GM23338 (cell line): ENCODE measurements at regions not wholly inside any gene's neighbourhood (a gene's known extent, or its start where the extent isn't known, plus 50 kb on each side); places are given as distances from the start of the nearest gene placed in this dataset.
A peak's percentile ranks its signal among the peaks of the same experiment; 100 is the strongest.

Experiments
- ATAC-seq: fragments of 200-7000 bp; cut with Tn5 transposase; 3 replicates; pipeline ENCODE4 v1.9.1; 2020
- DNase-seq: peaks from one replicate; pipeline ENCODE4 v3.0.0-alpha.2; 2015; ENCODE audit warnings: low spot score
- H2AFZ ChIP-seq: fragments of 200-600 bp; sonication (generic); 2 replicates; pipeline ENCODE4 v1.8.0; 2016; ENCODE audit warnings: antibody characterized with exemption, mild to moderate bottlenecking, moderate library complexity
- H3F3A ChIP-seq: fragments of 200-600 bp; sonication (generic); replicated peaks from 2 replicates; pipeline ENCODE4 v1.8.0; 2017; ENCODE audit warnings: antibody characterized with exemption, mixed run types, low read depth
- H3K27ac ChIP-seq: fragments of 200-600 bp; sonication (generic); 2 replicates; pipeline ENCODE4 v1.6.1; 2016; ENCODE audit warnings: low read depth
- H3K27me3 ChIP-seq: fragments of 200-600 bp; sonication (generic); 2 replicates; pipeline ENCODE4 v1.8.0; 2016; ENCODE audit warnings: mild to moderate bottlenecking, mixed run types, moderate library complexity; ENCODE audit not compliant: insufficient read depth
- H3K36me3 ChIP-seq: fragments of 200-600 bp; sonication (generic); 2 replicates; pipeline ENCODE4 v1.8.0; 2016; ENCODE audit warnings: mild to moderate bottlenecking; ENCODE audit not compliant: insufficient read depth
- H3K4me1 ChIP-seq: fragments of 200-600 bp; sonication (generic); 2 replicates; pipeline ENCODE4 v1.8.0; 2016; ENCODE audit warnings: mild to moderate bottlenecking, moderate library complexity; ENCODE audit not compliant: insufficient read depth
- H3K4me2 ChIP-seq: fragments of 200-600 bp; sonication (generic); 2 replicates; pipeline ENCODE4 v1.7.1; 2017; ENCODE audit warnings: mixed run types
- H3K4me3 ChIP-seq: fragments of 200-600 bp; sonication (generic); 2 replicates; pipeline ENCODE4 v1.6.1; 2016; ENCODE audit warnings: mixed run types
- H3K79me2 ChIP-seq: fragments of 200-600 bp; sonication (generic); replicated peaks from 2 replicates; pipeline ENCODE4 v1.8.0; 2017; ENCODE audit warnings: mild to moderate bottlenecking; ENCODE audit not compliant: insufficient read depth
- H3K9me2 ChIP-seq: fragments of 200-600 bp; sonication (generic); 2 replicates; pipeline ENCODE4 v1.8.0; 2017; ENCODE audit not compliant: insufficient read depth
- H4K20me1 ChIP-seq: fragments of 200-600 bp; sonication (generic); replicated peaks from 2 replicates; pipeline ENCODE4 v1.8.0; 2017; ENCODE audit warnings: mild to moderate bottlenecking; ENCODE audit not compliant: insufficient read depth
- H3K27ac Mint-ChIP-seq: 2 replicates; pipeline ENCODE4 v1.8.0; 2020; ENCODE audit warnings: inconsistent platforms, mild to moderate bottlenecking, moderate library complexity, mixed read lengths
- H3K27me3 Mint-ChIP-seq: 3 replicates; pipeline ENCODE4 v1.8.0; 2022; ENCODE audit warnings: low read depth, mild to moderate bottlenecking, moderate library complexity, mixed read lengths, inconsistent platforms; ENCODE audit not compliant: insufficient read depth, poor library complexity
- H3K36me3 Mint-ChIP-seq: 3 replicates; pipeline ENCODE4 v1.8.0; 2021; ENCODE audit warnings: low read depth, mild to moderate bottlenecking, inconsistent platforms, moderate library complexity, mixed read lengths
- H3K4me1 Mint-ChIP-seq: 3 replicates; pipeline ENCODE4 v1.8.0; 2020; ENCODE audit warnings: mild to moderate bottlenecking, inconsistent platforms, mixed read lengths
- H3K4me3 Mint-ChIP-seq: 3 replicates; pipeline ENCODE4 v1.8.0; 2021; ENCODE audit warnings: moderate library complexity, mild to moderate bottlenecking, inconsistent platforms, mixed read lengths
- H3K9me3 Mint-ChIP-seq: 3 replicates; pipeline ENCODE4 v1.8.0; 2020; ENCODE audit warnings: moderate library complexity, mild to moderate bottlenecking, inconsistent platforms, mixed read lengths
- ZNF331 ChIP-seq: fragments of 250-450 bp; sonication (Bioruptor Pico); IDR thresholded peaks from 2 replicates; pipeline ENCODE4 v1.5.0; 2020; ENCODE audit warnings: low read depth, mild to moderate bottlenecking, moderate library complexity
- TF ChIP-seq, protein P1 (sequence below): fragments of 250-450 bp; sonication (Bioruptor Pico); IDR thresholded peaks from 2 replicates; pipeline ENCODE4 v1.5.0; 2020; ENCODE audit warnings: mild to moderate bottlenecking, moderate library complexity
- TF ChIP-seq, protein P2 (sequence below), 2 experiments: fragments of 200-600 bp in 1 of 2; sonication (generic) in 1 of 2; conservative IDR thresholded peaks; 2 replicates each; pipeline versions ENCODE4 v1.5.1 to v1.6.1; 2016 to 2017; ENCODE audit warnings: antibody characterized with exemption in 2 of 2, low read depth in 2 of 2, mild to moderate bottlenecking in 2 of 2, moderate library complexity in 1 of 2

DNA sequence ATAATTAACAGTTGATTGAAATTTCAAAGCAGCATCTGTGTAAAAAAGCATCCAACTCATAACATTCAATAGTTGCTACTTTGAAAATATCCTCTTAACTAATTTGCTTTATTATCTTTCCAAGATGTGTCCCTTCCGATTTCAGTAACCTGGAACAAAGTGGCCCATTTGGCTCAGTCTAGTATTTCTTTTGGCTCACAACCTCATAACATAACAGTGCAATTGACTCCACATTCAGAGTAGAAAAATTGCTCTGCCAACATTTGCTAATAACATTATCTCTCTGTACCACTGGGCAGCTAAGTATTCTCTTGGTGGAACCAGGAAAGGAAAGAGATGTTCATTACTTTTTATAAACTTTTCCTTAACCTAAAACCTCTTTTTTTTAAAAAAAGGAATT, 571.1 kb upstream of the ARGLU1 start (continued):
- TF ChIP-seq, protein P1, sequence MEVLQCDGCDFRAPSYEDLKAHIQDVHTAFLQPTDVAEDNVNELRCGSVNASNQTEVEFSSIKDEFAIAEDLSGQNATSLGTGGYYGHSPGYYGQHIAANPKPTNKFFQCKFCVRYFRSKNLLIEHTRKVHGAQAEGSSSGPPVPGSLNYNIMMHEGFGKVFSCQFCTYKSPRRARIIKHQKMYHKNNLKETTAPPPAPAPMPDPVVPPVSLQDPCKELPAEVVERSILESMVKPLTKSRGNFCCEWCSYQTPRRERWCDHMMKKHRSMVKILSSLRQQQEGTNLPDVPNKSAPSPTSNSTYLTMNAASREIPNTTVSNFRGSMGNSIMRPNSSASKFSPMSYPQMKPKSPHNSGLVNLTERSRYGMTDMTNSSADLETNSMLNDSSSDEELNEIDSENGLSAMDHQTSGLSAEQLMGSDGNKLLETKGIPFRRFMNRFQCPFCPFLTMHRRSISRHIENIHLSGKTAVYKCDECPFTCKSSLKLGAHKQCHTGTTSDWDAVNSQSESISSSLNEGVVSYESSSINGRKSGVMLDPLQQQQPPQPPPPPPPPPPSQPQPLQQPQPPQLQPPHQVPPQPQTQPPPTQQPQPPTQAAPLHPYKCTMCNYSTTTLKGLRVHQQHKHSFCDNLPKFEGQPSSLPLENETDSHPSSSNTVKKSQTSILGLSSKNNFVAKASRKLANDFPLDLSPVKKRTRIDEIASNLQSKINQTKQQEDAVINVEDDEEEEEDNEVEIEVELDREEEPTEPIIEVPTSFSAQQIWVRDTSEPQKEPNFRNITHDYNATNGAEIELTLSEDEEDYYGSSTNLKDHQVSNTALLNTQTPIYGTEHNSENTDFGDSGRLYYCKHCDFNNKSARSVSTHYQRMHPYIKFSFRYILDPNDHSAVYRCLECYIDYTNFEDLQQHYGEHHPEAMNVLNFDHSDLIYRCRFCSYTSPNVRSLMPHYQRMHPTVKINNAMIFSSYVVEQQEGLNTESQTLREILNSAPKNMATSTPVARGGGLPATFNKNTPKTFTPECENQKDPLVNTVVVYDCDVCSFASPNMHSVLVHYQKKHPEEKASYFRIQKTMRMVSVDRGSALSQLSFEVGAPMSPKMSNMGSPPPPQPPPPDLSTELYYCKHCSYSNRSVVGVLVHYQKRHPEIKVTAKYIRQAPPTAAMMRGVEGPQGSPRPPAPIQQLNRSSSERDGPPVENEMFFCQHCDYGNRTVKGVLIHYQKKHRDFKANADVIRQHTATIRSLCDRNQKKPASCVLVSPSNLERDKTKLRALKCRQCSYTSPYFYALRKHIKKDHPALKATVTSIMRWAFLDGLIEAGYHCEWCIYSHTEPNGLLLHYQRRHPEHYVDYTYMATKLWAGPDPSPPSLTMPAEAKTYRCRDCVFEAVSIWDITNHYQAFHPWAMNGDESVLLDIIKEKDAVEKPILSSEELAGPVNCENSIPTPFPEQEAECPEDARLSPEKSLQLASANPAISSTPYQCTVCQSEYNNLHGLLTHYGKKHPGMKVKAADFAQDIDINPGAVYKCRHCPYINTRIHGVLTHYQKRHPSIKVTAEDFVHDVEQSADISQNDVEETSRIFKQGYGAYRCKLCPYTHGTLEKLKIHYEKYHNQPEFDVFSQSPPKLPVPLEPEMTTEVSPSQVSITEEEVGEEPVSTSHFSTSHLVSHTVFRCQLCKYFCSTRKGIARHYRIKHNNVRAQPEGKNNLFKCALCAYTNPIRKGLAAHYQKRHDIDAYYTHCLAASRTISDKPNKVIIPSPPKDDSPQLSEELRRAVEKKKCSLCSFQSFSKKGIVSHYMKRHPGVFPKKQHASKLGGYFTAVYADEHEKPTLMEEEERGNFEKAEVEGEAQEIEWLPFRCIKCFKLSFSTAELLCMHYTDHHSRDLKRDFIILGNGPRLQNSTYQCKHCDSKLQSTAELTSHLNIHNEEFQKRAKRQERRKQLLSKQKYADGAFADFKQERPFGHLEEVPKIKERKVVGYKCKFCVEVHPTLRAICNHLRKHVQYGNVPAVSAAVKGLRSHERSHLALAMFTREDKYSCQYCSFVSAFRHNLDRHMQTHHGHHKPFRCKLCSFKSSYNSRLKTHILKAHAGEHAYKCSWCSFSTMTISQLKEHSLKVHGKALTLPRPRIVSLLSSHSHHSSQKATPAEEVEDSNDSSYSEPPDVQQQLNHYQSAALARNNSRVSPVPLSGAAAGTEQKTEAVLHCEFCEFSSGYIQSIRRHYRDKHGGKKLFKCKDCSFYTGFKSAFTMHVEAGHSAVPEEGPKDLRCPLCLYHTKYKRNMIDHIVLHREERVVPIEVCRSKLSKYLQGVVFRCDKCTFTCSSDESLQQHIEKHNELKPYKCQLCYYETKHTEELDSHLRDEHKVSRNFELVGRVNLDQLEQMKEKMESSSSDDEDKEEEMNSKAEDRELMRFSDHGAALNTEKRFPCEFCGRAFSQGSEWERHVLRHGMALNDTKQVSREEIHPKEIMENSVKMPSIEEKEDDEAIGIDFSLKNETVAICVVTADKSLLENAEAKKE (CRISPR knock-in tag): no peak

DNA sequence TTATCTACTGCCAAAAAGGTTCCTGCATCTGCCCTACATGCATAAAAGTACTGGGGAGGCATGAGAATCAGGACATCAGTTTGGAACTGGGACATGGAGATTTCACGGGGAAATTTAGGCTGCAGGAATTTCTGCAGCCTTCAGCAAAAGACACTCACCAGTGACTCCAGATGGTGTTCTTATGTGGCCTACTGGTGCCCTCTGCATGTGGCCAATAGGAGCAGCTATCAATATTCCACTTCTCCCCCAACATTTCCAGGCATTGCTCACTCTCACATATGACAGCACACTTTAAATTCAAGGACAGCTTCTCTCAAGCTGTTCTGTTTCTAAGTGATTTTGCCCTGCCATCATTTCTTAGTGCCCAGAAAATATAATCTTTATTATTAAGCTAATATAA, 570.5 kb upstream of the ARGLU1 start:
- H3K36me3 ChIP-seq: no peaks in the 10 kb centered on the region
- H3K4me2 ChIP-seq: no peak overlapping the region
- DNase-seq: peak; percentile 25
- no peaks in the 10 kb centered on the region for H4K20me1 ChIP-seq
- H3K4me1 Mint-ChIP-seq: peaks cover 4% of the 10 kb centered on the region; the same call in 2 of the 3 replicates
- H3K79me2 ChIP-seq: no peaks in the 10 kb centered on the region
- H3K4me1 ChIP-seq: no peaks in the 10 kb centered on the region
- H3K4me3 ChIP-seq: no peak overlapping the region
- no peak overlapping the region for H2AFZ ChIP-seq
- H3K27me3 Mint-ChIP-seq: peaks cover 2% of the 10 kb centered on the region
- H3F3A ChIP-seq: no peaks in the 10 kb centered on the region
- H3K9me2 ChIP-seq: peaks cover 4% of the 10 kb centered on the region
- H3K27ac Mint-ChIP-seq: no peak overlapping the region
- H3K4me3 Mint-ChIP-seq: no peak overlapping the region
- no peaks in the 10 kb centered on the region for H3K27me3 ChIP-seq
- no peaks in the 10 kb centered on the region for H3K9me3 Mint-ChIP-seq
- no peak for TF ChIP-seq ZNF331 (CRISPR knock-in tag)
- TF ChIP-seq, protein P2, sequence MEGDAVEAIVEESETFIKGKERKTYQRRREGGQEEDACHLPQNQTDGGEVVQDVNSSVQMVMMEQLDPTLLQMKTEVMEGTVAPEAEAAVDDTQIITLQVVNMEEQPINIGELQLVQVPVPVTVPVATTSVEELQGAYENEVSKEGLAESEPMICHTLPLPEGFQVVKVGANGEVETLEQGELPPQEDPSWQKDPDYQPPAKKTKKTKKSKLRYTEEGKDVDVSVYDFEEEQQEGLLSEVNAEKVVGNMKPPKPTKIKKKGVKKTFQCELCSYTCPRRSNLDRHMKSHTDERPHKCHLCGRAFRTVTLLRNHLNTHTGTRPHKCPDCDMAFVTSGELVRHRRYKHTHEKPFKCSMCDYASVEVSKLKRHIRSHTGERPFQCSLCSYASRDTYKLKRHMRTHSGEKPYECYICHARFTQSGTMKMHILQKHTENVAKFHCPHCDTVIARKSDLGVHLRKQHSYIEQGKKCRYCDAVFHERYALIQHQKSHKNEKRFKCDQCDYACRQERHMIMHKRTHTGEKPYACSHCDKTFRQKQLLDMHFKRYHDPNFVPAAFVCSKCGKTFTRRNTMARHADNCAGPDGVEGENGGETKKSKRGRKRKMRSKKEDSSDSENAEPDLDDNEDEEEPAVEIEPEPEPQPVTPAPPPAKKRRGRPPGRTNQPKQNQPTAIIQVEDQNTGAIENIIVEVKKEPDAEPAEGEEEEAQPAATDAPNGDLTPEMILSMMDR (conservative IDR thresholded peaks at IDR 0.05; ENCODE audit: low read depth in 2 of 2): peak; percentile 14 to 53; a peak in 3 of 4 replicates
- no peak overlapping the region for H3K27ac ChIP-seq
- ATAC-seq: peak; percentile 31; the same call in 1 of the 3 replicates
- H3K36me3 Mint-ChIP-seq: no peaks in the 10 kb centered on the region
